Colonic mucosa (tissue), 4 donors: ENCODE measurements at regions not wholly inside any gene's neighbourhood (a gene's known extent, or its start where the extent isn't known, plus 50 kb on each side); places are given as distances from the start of the nearest gene placed in this dataset.

ENCODE experiments used
- DNase-seq: peaks from one replicate; pipeline ENCODE4 v3.0.0-alpha.2; 2020
- H3K27ac ChIP-seq: fragments of 200-600 bp; one replicate; pipeline ENCODE4 v1.8.0; 2021
- H3K27me3 ChIP-seq: fragments of 200-600 bp; one replicate; pipeline ENCODE4 v1.8.0; 2021
- H3K36me3 ChIP-seq: fragments of 200-600 bp; one replicate; pipeline ENCODE4 v1.8.0; 2021
- H3K4me1 ChIP-seq: fragments of 200-600 bp; one replicate; pipeline ENCODE4 v1.8.0; 2021; ENCODE audit warnings: mild to moderate bottlenecking
- H3K4me3 ChIP-seq: fragments of 200-600 bp; one replicate; pipeline ENCODE4 v1.8.0; 2021
- H3K9ac ChIP-seq, 2 donors: one replicate each; pipeline ENCODE4 v1.7.0; 2013; ENCODE audit warnings: control low read depth in 2 of 2, low read depth in 2 of 2, low read length in 2 of 2
- H3K9me3 ChIP-seq: fragments of 200-600 bp; one replicate; pipeline ENCODE4 v1.8.0; 2021
- intact Hi-C: fragments of 100-400 bp; cut with DNase I; formaldehyde crosslinking; loops from one replicate; pipeline ENCODE4 v1.14.1; 2022
- TF ChIP-seq, protein P1 (sequence below): fragments of 200-600 bp; IDR thresholded peaks from one replicate; pipeline ENCODE4 v1.8.0; 2022; ENCODE audit warnings: antibody characterized with exemption, mild to moderate bottlenecking
- donor health status: healthy.
- donor health status: DM: no; HTN: no; CAD: no.
- donor health status: DM: no; HTN: no; CAD: no.

DNA sequence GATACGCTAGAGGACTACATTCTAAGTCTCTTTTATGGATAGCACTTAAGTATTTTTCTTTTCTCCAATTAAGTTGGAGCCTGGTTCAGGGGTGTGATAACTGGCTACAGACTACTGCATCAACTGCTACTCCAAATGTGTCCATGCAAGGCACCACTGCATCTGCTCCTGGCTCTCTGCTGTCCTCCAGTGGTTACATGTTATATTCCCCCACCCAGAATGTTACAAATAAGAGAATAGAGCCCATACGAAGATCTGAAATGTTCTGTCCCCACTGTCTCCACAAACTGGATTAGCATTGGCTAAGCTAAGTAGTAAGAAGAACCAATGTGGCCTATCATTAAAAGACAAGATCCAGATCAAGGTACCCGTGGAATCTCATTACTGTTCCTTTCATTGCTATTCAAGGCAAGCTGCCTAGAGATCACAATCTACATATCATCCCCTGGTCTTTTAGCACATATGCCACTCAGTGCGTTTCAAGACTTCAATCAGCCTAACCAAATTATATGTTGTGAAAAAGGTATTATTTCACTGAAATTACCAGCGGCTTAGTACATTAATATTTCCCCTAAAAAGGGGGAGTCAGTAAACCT is 308.3 kb upstream of the SLC8A1 start:
- Histone ChIP-seq H3K27ac (no peak overlapping the region), H3K27me3 (no peaks in the 10 kb centered on the region), H3K4me1 (no peaks in the 10 kb centered on the region), H3K9me3 (no peaks in the 10 kb centered on the region), H3K4me3 (no peak overlapping the region), H3K9ac (no peak overlapping the region), H3K36me3 (no peaks in the 10 kb centered on the region)
- intact Hi-C loops: no loop called here
- TF ChIP-seq, protein P1, sequence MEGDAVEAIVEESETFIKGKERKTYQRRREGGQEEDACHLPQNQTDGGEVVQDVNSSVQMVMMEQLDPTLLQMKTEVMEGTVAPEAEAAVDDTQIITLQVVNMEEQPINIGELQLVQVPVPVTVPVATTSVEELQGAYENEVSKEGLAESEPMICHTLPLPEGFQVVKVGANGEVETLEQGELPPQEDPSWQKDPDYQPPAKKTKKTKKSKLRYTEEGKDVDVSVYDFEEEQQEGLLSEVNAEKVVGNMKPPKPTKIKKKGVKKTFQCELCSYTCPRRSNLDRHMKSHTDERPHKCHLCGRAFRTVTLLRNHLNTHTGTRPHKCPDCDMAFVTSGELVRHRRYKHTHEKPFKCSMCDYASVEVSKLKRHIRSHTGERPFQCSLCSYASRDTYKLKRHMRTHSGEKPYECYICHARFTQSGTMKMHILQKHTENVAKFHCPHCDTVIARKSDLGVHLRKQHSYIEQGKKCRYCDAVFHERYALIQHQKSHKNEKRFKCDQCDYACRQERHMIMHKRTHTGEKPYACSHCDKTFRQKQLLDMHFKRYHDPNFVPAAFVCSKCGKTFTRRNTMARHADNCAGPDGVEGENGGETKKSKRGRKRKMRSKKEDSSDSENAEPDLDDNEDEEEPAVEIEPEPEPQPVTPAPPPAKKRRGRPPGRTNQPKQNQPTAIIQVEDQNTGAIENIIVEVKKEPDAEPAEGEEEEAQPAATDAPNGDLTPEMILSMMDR: peak; percentile 25
- DNase-seq: no peak

- Histone ChIP-seq H3K27me3 (no peaks in the 10 kb centered on the region), H3K4me3 (no peak overlapping the region), H3K36me3 (no peaks in the 10 kb centered on the region), H3K9me3 (no peaks in the 10 kb centered on the region), H3K4me1 (no peaks in the 10 kb centered on the region), H3K9ac (no peak overlapping the region), H3K27ac (no peak overlapping the region)
- intact Hi-C loops: no loop called here
- TF ChIP-seq, protein P1: no peak
- no peak for DNase-seq
Observed at GRCh38 chr2:40773291-40773690, 321.4 kb upstream of the SLC8A1 start.

GRCh38 chr2:40783704-40784103 is 331.8 kb upstream of the SLC8A1 start:
- intact Hi-C loops: no loop called here

DNA sequence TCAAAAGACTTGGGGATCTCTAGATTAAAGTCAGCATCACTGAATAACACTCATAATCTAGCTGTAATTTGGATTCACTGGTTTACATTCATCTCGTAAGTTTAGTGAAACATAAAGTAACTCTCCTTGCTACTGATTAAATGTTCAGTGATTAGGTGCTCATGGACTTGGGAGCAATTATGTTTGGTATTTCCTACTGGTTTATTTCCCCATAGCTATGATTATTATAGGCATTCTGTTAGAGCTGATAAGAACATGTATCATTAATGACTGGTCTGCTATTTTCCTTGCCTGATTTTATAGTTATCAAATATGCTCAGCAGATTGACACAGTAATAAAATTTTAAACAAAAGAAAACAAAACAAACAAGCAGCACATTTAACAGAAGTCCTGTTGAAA is 334.7 kb upstream of the SLC8A1 start:
- no peaks in the 10 kb centered on the region for H3K4me1 ChIP-seq

More at GRCh38 chr2:40783704-40784103, 331.8 kb upstream of the SLC8A1 start:
- Histone ChIP-seq H3K4me1 (no peaks in the 10 kb centered on the region), H3K4me3 (no peak overlapping the region), H3K9me3 (no peaks in the 10 kb centered on the region), H3K36me3 (no peaks in the 10 kb centered on the region), H3K9ac (no peak overlapping the region), H3K27me3 (no peaks in the 10 kb centered on the region), H3K27ac (no peak overlapping the region)
- DNase-seq: no peak
- TF ChIP-seq, protein P1: no peak

GRCh38 chr2:40797120-40797519 is 345.2 kb upstream of the SLC8A1 start:
- no peaks in the 10 kb centered on the region for H3K4me1 ChIP-seq
- no peak overlapping the region for H3K27ac ChIP-seq
- no peak overlapping the region for H3K4me3 ChIP-seq
- H3K36me3 ChIP-seq: no peaks in the 10 kb centered on the region
- no peak for DNase-seq
- no peaks in the 10 kb centered on the region for H3K27me3 ChIP-seq
- intact Hi-C loops: no loop called here
- no peak overlapping the region for H3K9ac ChIP-seq
- TF ChIP-seq, protein P1: no peak
- no peaks in the 10 kb centered on the region for H3K9me3 ChIP-seq

More for the DNA sequence above, 334.7 kb upstream of the SLC8A1 start:
- intact Hi-C loops: no loop called here
- TF ChIP-seq, protein P1: no peak
- Histone ChIP-seq H3K27me3 (no peaks in the 10 kb centered on the region), H3K9me3 (no peaks in the 10 kb centered on the region), H3K4me3 (no peak overlapping the region), H3K36me3 (no peaks in the 10 kb centered on the region), H3K27ac (no peak overlapping the region), H3K9ac (no peak overlapping the region)
- DNase-seq: no peak
